Fibroblast of lung (primary cell): ENCODE measurements at regions not wholly inside any gene's neighbourhood (a gene's known extent, or its start where the extent isn't known, plus 50 kb on each side); places are given as distances from the start of the nearest gene placed in this dataset.

Source experiments
- DNase-seq, 2 donors: peaks; one replicate each; pipeline versions ENCODE4 v3.0.0 to v3.0.0-alpha.2; 2010; ENCODE audit warnings: low read depth in 2 of 2
- H2AFZ ChIP-seq: 2 replicates; pipeline ENCODE4 v1.5.1; 2012; ENCODE audit warnings: low read length, control low read depth, inconsistent platforms
- H3K27ac ChIP-seq: 2 replicates; pipeline ENCODE4 v1.5.1; 2011; ENCODE audit warnings: low read length, control low read depth; ENCODE audit not compliant: insufficient read depth
- H3K27me3 ChIP-seq: 2 replicates; pipeline ENCODE4 v1.5.1; 2011; ENCODE audit warnings: mild to moderate bottlenecking, low read length; ENCODE audit not compliant: control insufficient read depth, insufficient read depth
- H3K36me3 ChIP-seq: 2 replicates; pipeline ENCODE4 v1.5.1; 2011; ENCODE audit warnings: low read length; ENCODE audit not compliant: control insufficient read depth, insufficient read depth
- H3K4me1 ChIP-seq: 2 replicates; pipeline ENCODE4 v1.5.1; 2011; ENCODE audit warnings: low read length; ENCODE audit not compliant: control insufficient read depth, insufficient read depth; ENCODE audit errors: extremely low read depth
- H3K4me2 ChIP-seq: 2 replicates; pipeline ENCODE4 v1.5.1; 2011; ENCODE audit warnings: low read length, control low read depth; ENCODE audit not compliant: insufficient read depth; ENCODE audit errors: extremely low read depth
- H3K4me3 ChIP-seq, 4 experiments: fragments of 200-600 bp in 1 of 4; sonication (generic) in 1 of 4; replicated peaks in 1 of 4; 2 replicates each; pipeline ENCODE4 v1.5.1; 2011 to 2016; ENCODE audit warnings: low read length in 4 of 4, low read depth in 3 of 4, mild to moderate bottlenecking in 3 of 4, control low read depth in 2 of 4, inconsistent platforms in 1 of 4, mixed read lengths in 1 of 4; ENCODE audit not compliant: insufficient read depth in 1 of 4; ENCODE audit errors: control extremely low read depth in 1 of 4
- H3K79me2 ChIP-seq: 2 replicates; pipeline ENCODE4 v1.5.1; 2012; ENCODE audit warnings: mild to moderate bottlenecking, low read length, inconsistent platforms; ENCODE audit not compliant: control insufficient read depth, insufficient read depth
- H3K9ac ChIP-seq: 2 replicates; pipeline ENCODE4 v1.5.1; 2011; ENCODE audit warnings: mild to moderate bottlenecking, low read length, control low read depth; ENCODE audit not compliant: insufficient read depth
- H3K9me3 ChIP-seq: 2 replicates; pipeline ENCODE4 v1.5.1; 2012; ENCODE audit warnings: low read depth, low read length; ENCODE audit not compliant: control insufficient read depth, insufficient read depth
- H4K20me1 ChIP-seq: 2 replicates; pipeline ENCODE4 v1.5.1; 2011; ENCODE audit warnings: low read length; ENCODE audit not compliant: control insufficient read depth, insufficient read depth; ENCODE audit errors: extremely low read depth
- EZH2 ChIP-seq: IDR thresholded peaks from 2 replicates; pipeline ENCODE4 v1.5.1; 2012; ENCODE audit warnings: low read length, control low read depth, mild to moderate bottlenecking; ENCODE audit errors: missing control alignments
- TF ChIP-seq, protein P1 (sequence below), 2 donors: IDR thresholded peaks in 1 of 2; conservative IDR thresholded peaks in 1 of 2; 1 replicate in 1 of 2; 2 replicates in 1 of 2; pipeline ENCODE4 v1.5.1; 2011 to 2012; ENCODE audit warnings: low read length in 2 of 2, control low read depth in 1 of 2, inconsistent platforms in 1 of 2, low read depth in 1 of 2, mild to moderate bottlenecking in 1 of 2

DNA sequence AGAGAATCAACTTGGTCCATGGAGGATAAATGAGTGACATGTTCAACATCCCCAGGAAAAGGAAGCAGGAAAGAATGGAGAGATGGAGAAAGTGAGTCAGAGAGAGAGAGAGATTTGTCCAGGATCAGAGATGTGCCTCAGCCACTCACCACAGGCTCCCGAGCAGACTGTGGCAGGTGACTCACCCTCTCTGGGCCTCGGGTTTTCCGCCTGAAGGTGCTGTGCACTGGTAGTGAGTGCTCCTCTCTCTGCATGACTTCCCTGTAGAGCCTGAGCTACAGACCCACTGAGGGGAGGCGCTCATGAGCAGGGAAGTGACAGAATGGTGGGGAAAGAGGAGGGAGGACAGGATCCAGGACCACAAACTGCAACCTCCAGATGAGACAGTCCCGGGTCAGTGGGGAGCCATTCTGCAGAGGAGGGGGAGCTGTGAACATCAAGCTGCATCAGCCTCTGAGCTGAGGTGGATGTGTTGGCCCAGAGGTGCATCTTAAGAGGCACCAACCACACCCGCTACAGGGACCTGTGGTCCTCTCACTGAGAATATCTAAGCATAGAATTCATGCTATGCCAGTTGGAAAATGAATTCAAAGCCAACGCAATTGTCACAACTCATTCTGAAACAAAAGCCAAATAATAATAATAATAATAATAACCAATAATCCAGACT lies 433.4 kb downstream of the BRD1 start:
- no peaks in the 10 kb centered on the region for H3K9me3 ChIP-seq
- DNase-seq: no peak
- H3K4me1 ChIP-seq: no peaks in the 10 kb centered on the region

DNA sequence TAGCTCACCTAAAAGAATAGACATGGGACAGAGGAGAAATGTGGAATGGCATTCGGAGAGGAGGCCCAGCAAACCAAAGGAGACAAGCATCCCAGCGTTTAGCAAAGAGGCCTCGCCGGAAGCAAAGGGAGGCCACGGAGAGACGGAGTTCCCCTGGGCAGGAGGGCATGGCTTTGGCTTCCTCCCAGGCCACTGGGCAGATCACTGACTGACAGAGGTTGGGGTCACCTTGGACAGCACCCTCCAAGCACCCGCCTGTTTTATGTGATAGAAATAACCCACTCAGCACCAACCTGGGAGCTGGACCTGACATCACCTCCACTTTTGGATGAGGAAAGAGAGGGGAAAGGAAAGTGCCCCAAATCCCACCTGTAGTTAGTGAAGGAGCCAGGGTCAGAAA lies 434.1 kb downstream of the BRD1 start:
- no peak for TF ChIP-seq EZH2
- TF ChIP-seq, protein P1, sequence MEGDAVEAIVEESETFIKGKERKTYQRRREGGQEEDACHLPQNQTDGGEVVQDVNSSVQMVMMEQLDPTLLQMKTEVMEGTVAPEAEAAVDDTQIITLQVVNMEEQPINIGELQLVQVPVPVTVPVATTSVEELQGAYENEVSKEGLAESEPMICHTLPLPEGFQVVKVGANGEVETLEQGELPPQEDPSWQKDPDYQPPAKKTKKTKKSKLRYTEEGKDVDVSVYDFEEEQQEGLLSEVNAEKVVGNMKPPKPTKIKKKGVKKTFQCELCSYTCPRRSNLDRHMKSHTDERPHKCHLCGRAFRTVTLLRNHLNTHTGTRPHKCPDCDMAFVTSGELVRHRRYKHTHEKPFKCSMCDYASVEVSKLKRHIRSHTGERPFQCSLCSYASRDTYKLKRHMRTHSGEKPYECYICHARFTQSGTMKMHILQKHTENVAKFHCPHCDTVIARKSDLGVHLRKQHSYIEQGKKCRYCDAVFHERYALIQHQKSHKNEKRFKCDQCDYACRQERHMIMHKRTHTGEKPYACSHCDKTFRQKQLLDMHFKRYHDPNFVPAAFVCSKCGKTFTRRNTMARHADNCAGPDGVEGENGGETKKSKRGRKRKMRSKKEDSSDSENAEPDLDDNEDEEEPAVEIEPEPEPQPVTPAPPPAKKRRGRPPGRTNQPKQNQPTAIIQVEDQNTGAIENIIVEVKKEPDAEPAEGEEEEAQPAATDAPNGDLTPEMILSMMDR (conservative IDR thresholded peaks at IDR 0.05 in 1 of 2, IDR thresholded peaks at IDR 0.05 in 1 of 2; ENCODE audit: low read depth in 1 of 2, low read length in 2 of 2): no peak
- Histone ChIP-seq H3K79me2 (no peaks in the 10 kb centered on the region), H3K9me3 (no peaks in the 10 kb centered on the region), H3K9ac (no peak overlapping the region), H3K27ac (no peak overlapping the region), H2AFZ (no peak overlapping the region), H3K27me3 (no peaks in the 10 kb centered on the region), H3K36me3 (no peaks in the 10 kb centered on the region), H4K20me1 (no peaks in the 10 kb centered on the region), H3K4me3 (no peak overlapping the region), H3K4me1 (no peaks in the 10 kb centered on the region), H3K4me2 (no peak overlapping the region)
- DNase-seq: no peak

More for the DNA sequence above, 433.4 kb downstream of the BRD1 start:
- Histone ChIP-seq H3K79me2 (no peaks in the 10 kb centered on the region), H2AFZ (no peak overlapping the region), H3K9ac (no peak overlapping the region), H3K4me3 (no peak overlapping the region), H3K27ac (no peak overlapping the region), H3K36me3 (no peaks in the 10 kb centered on the region), H4K20me1 (no peaks in the 10 kb centered on the region), H3K4me2 (no peak overlapping the region), H3K27me3 (no peaks in the 10 kb centered on the region)
- TF ChIP-seq, protein P1 (conservative IDR thresholded peaks at IDR 0.05 in 1 of 2, IDR thresholded peaks at IDR 0.05 in 1 of 2; ENCODE audit: low read depth in 1 of 2, low read length in 2 of 2): no peak
- no peak for TF ChIP-seq EZH2

DNA sequence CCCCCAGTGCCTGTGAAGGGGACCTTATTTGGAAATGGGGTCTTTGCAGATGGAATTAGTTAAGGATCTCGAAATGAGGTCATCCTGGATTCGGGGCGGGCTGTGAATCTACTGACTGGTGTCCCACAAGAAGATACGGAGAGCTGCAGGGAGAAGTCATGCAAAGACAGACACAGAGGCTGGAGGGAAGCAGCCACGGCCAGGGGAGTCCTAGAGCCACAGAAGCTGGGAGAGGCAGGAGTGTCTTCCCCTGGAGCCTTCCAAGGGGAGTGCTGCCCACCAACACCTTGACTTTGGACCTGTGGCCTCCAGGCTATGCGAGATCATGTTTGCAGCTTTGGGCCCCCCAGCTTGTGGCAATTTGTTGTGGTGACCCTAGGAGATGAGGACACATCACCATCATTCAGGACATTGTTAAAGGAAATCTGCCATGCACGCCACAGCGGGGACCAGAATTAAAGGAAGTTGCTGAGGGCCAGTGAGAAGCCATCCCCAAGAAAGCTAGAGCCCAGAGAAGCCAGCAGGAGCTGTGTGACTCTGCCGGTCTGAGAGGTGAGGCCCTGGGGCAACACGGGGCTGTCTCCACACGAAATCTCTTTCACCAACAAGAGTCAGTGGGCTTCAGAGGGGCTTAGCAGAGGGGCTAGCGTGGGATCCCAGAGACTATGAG lies 434.7 kb downstream of the BRD1 start:
- Histone ChIP-seq H3K9me3 (no peaks in the 10 kb centered on the region), H3K4me2 (no peak overlapping the region), H3K9ac (no peak overlapping the region), H3K4me1 (no peaks in the 10 kb centered on the region), H3K4me3 (no peak overlapping the region), H3K36me3 (no peaks in the 10 kb centered on the region), H4K20me1 (no peaks in the 10 kb centered on the region), H3K79me2 (no peaks in the 10 kb centered on the region), H3K27me3 (no peaks in the 10 kb centered on the region), H2AFZ (no peak overlapping the region), H3K27ac (no peak overlapping the region)
- TF ChIP-seq EZH2: no peak
- TF ChIP-seq, protein P1 (conservative IDR thresholded peaks at IDR 0.05 in 1 of 2, IDR thresholded peaks at IDR 0.05 in 1 of 2; ENCODE audit: low read depth in 1 of 2, low read length in 2 of 2): no peak
- no peak for DNase-seq
